C4-2B (cell line): ENCODE measurements at regions not wholly inside any gene's neighbourhood (a gene's known extent, or its start where the extent isn't known, plus 50 kb on each side); places are given as distances from the start of the nearest gene placed in this dataset.
"Not testable (repeated sequence)": the region's sequence is repeated elsewhere in the genome, so short reads cannot be mapped to it uniquely, and the experiment has no call there.

Experiments used
- H3K27ac ChIP-seq: fragments of 450-650 bp; 2 replicates; pipeline ENCODE4 v1.5.1; 2017
- ZFX ChIP-seq: fragments of 450-650 bp; IDR thresholded peaks from 2 replicates; pipeline ENCODE4 v1.6.1; 2017
- TF ChIP-seq, protein P1 (sequence below): fragments of 450-650 bp; conservative IDR thresholded peaks from 2 replicates; pipeline ENCODE4 v1.5.1; 2017; ENCODE audit warnings: mild to moderate bottlenecking

GRCh38 chr4:151488968-151489367 lies 80.0 kb downstream of the FHIP1A start:
- peak overlapping the region; percentile 36 for H3K27ac ChIP-seq
- TF ChIP-seq, protein P1, sequence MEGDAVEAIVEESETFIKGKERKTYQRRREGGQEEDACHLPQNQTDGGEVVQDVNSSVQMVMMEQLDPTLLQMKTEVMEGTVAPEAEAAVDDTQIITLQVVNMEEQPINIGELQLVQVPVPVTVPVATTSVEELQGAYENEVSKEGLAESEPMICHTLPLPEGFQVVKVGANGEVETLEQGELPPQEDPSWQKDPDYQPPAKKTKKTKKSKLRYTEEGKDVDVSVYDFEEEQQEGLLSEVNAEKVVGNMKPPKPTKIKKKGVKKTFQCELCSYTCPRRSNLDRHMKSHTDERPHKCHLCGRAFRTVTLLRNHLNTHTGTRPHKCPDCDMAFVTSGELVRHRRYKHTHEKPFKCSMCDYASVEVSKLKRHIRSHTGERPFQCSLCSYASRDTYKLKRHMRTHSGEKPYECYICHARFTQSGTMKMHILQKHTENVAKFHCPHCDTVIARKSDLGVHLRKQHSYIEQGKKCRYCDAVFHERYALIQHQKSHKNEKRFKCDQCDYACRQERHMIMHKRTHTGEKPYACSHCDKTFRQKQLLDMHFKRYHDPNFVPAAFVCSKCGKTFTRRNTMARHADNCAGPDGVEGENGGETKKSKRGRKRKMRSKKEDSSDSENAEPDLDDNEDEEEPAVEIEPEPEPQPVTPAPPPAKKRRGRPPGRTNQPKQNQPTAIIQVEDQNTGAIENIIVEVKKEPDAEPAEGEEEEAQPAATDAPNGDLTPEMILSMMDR = no peak
- no peak for TF ChIP-seq ZFX

DNA sequence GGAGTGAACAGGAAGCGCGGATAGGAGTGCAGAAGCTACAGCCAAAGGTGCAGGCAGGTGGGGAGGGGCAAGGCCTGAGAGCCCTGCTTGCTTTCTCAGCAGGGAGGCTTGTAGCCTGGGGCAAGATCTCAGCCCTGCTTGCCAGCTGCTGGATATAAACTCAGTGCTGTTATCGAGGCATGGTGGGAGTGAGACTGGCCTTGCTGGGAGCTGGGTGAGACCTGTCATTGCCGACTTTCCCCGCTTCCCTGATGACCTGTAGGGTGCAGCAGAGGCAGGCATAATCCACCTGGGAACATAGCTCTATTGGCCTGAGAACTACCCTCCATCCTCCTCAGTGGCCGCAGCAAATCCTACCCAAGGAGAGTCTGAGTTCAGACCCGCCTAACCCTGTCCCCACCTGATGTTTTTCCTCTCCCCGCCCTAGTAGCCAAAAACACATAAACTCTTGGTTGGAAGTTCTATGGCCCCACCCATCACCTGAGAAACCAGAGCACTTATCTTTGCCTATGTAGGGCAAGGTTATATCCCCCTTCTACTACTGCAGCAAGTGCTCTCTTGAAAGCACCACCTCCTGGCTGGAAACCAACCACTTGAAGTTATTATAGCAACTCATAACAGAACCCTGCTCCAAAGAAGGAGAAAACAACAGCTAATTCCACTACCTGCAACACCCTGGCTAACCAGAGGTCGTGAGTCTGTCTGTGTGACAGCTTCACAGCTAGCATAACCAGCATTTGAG lies 80.7 kb downstream of the FHIP1A start:
- H3K27ac ChIP-seq = peak overlapping the region; percentile 36
- TF ChIP-seq, protein P1 = peak; percentile 44
- TF ChIP-seq ZFX = no peak

GRCh38 chr4:151495612-151496011 lies 86.6 kb downstream of the FHIP1A start:
- not testable (repeated sequence) for H3K27ac ChIP-seq

DNA sequence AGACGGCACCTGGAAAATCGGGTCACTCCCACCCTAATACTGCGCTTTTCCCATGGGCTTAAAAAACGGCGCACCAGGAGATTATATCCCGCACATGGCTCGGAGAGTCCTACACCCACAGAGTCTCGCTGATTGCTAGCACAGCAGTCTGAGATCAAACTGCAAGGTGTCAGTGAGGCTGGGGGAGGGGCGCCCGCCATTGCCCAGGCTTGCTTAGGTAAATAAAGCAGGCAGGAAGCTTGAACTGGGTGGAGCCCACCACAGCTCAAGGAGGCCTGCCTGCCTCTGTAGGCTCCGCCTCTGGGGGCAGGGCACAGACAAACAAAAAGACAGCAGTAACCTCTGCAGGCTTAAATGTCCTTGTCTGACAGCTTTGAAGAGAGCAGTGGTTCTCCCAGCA lies 102.6 kb downstream of the FHIP1A start:
- H3K27ac ChIP-seq = not testable (repeated sequence)

- TF ChIP-seq, protein P1 = no peak
- no peak for TF ChIP-seq ZFX
- H3K27ac ChIP-seq = no peak overlapping the region
Measured at GRCh38 chr4:151517896-151518295, 108.9 kb downstream of the FHIP1A start.

DNA sequence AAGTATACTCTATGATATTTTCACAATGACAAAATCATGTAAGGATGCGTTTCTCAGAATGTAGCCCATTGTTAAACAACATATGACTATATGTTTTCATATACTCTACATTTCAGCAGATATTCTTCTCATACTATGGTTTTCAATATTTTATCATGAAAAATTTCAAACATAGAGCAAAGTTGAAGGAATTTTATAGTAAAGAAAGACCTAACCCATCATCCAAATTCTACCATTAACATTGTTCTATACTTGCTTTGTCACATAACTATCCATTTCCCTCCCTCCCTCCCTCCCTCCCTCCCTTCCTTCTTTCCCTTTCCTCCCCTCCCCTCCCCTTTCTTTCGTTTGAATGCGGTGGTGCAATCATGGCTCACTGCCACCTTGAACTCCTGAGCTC lies 109.4 kb downstream of the FHIP1A start:
- H3K27ac ChIP-seq = no peak overlapping the region
- TF ChIP-seq ZFX = no peak
- TF ChIP-seq, protein P1 = no peak

DNA sequence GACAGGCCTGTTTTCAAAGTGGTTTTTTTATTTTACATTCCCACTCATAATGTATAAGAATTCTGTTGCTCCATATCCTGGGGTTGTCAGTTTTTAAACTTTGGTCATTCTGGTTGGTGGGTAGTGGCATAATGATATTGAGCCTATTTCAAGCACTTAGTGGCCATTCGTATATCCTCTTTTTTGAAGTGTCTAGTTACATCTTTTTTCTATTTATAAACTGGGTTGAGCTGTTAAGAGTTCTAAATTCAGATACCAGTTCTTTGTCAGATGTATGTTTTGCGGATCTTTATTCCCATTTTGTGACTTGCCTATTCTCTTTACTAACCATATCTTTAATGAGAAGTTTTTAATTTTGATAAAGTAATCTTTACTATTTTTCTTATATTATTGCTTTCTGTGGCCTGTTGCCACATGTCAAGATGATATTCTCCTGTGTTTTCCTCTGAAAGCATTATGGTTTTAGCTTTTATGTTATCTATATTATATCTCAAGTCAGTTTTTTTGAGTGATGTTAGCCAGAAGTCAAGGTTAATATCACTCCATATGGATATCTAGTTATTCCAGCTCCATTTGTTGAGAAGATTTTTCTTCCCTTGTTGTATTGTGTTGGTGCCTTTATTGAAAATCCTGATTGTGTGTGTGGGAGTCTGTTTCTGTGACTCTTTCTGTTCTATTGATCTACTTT lies 110.9 kb downstream of the FHIP1A start:
- no peak overlapping the region for H3K27ac ChIP-seq
- TF ChIP-seq, protein P1 = no peak

DNA sequence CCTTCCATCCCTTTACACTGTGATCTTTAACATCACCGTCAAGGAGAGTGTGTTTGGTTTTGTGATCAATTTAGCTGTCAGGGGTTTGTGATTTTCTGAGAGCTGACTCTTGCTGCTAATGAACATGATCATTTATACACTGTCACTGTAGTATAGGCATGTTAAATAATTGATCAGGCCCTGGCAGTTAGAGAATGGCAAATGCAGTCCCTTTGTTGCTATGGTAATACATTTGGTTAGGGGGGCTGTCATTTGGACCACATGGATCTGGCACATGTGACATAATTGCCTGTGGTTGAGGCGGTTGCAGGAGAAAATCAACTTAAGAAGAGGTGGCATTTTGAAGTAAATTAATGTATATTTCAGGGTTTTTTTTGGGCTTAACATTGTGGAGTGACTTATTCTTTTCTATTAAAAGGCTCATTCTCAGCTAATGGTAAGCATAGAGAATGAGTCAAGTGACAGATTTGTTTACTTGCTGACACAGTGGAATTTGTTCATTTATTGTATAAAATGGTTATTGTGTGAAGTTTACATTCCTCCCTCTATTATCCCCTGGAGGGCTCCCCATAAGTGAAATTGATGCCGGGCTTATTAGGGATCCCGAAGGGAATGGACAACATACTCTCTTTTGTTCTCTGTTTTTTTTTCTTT lies 114.0 kb downstream of the FHIP1A start:
- no peak for TF ChIP-seq ZFX
- TF ChIP-seq, protein P1 = no peak
- H3K27ac ChIP-seq = no peak overlapping the region
